ENCODE measurements at regions not wholly inside any gene's neighbourhood (a gene's known extent, or its start where the extent isn't known, plus 50 kb on each side); places are given as distances from the start of the nearest gene placed in this dataset.

DNA sequence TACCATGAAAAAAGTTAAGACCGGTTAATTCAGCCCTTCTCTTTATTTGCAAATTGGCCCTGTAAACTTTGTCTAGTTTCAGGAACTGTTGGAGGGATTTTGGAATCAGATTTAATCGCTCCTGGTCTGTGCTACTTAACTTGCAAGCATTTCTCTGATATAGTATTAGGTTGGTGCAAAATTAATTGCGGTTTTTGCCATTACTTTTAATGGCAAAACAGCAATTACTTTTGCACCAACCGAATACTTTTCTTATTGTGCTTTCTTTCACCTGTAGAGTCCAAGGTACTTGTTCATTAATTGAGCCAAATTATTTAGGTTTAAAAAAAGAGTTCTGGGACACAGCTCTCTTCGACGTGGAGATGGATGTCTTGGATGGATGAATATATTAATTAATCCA is 92.8 kb upstream of the HNRNPU start:
- Histone ChIP-seq H3K4me2 (ENCODE audit: low read length) (no peak overlapping the region), H2AFZ (no peak overlapping the region), H3K4me1 (no peaks in the 10 kb centered on the region), H3K27ac (no peak overlapping the region), H3K4me3 (ENCODE audit: low read depth, low read length) (no peak overlapping the region), H3K9me3 (ENCODE audit: control insufficient read depth, low read length) (no peaks in the 10 kb centered on the region), H3K36me3 (ENCODE audit: control insufficient read depth, insufficient read depth, low read length) (no peaks in the 10 kb centered on the region), H3K9ac (no peak overlapping the region), H3K27me3 (ENCODE audit: control insufficient read depth, insufficient read depth, low read length) (no peaks in the 10 kb centered on the region), H3K79me2 (no peaks in the 10 kb centered on the region)
- TF ChIP-seq, protein P1, sequence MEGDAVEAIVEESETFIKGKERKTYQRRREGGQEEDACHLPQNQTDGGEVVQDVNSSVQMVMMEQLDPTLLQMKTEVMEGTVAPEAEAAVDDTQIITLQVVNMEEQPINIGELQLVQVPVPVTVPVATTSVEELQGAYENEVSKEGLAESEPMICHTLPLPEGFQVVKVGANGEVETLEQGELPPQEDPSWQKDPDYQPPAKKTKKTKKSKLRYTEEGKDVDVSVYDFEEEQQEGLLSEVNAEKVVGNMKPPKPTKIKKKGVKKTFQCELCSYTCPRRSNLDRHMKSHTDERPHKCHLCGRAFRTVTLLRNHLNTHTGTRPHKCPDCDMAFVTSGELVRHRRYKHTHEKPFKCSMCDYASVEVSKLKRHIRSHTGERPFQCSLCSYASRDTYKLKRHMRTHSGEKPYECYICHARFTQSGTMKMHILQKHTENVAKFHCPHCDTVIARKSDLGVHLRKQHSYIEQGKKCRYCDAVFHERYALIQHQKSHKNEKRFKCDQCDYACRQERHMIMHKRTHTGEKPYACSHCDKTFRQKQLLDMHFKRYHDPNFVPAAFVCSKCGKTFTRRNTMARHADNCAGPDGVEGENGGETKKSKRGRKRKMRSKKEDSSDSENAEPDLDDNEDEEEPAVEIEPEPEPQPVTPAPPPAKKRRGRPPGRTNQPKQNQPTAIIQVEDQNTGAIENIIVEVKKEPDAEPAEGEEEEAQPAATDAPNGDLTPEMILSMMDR (IDR thresholded peaks at IDR 0.05): no peak

DNA sequence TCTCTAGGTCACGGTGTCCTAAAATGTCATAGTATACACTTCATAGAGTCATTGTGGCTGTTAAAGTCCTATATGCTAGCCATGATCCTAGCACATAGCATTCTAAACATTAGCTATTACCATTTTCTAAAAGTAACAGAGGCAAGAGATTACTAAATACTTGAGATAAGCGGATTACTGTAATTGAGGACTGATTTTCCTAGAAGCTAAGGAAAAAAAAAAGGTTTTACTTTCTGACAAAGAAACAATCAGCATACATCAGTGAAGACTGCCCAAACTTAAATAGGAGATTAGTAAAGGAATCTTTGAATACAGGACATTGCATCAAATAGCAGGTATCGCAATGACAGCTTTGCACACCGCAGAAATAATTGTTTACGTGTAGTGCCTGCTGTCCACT is 91.3 kb upstream of the HNRNPU start:
- H3K4me3 ChIP-seq (ENCODE audit: low read depth, low read length): no peak overlapping the region
- no peaks in the 10 kb centered on the region for H3K27me3 ChIP-seq (ENCODE audit: control insufficient read depth, insufficient read depth, low read length)
- no peak overlapping the region for H3K4me2 ChIP-seq (ENCODE audit: low read length)
- H3K36me3 ChIP-seq (ENCODE audit: control insufficient read depth, insufficient read depth, low read length): no peaks in the 10 kb centered on the region
- no peak overlapping the region for H3K27ac ChIP-seq
- no peak overlapping the region for H3K9ac ChIP-seq
- no peak overlapping the region for H2AFZ ChIP-seq
- no peaks in the 10 kb centered on the region for H3K9me3 ChIP-seq (ENCODE audit: control insufficient read depth, low read length)
- TF ChIP-seq, protein P1 (IDR thresholded peaks at IDR 0.05): no peak
- H3K4me1 ChIP-seq: no peaks in the 10 kb centered on the region
- H3K79me2 ChIP-seq: no peaks in the 10 kb centered on the region

DNA sequence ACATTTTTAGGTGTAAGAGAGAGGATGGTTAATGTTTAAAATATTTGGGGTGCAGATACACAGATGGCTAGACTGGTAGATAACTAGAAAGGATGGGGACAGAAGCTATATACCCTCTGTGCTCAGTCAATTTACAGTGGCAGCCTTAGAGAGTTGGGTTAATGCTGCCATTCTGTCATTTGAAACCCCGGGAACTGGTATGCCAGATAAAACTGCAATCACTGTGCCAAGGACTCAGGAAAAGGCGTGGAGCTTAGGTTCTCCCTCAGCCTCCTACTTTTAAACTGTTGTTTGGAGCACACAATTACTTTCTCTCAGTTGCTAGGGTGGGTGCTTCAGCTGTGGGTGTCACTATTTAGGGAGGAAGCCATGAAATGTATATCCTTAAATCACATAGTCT is 90.0 kb upstream of the HNRNPU start:
- Histone ChIP-seq H3K27me3 (ENCODE audit: control insufficient read depth, insufficient read depth, low read length) (no peaks in the 10 kb centered on the region), H3K4me3 (ENCODE audit: low read depth, low read length) (no peak overlapping the region), H2AFZ (no peak overlapping the region), H3K9me3 (ENCODE audit: control insufficient read depth, low read length) (no peaks in the 10 kb centered on the region), H3K79me2 (no peaks in the 10 kb centered on the region), H3K9ac (no peak overlapping the region), H3K4me1 (no peaks in the 10 kb centered on the region), H3K4me2 (ENCODE audit: low read length) (no peak overlapping the region), H3K36me3 (ENCODE audit: control insufficient read depth, insufficient read depth, low read length) (no peaks in the 10 kb centered on the region), H3K27ac (no peak overlapping the region)
- TF ChIP-seq, protein P1 (IDR thresholded peaks at IDR 0.05): no peak

DNA sequence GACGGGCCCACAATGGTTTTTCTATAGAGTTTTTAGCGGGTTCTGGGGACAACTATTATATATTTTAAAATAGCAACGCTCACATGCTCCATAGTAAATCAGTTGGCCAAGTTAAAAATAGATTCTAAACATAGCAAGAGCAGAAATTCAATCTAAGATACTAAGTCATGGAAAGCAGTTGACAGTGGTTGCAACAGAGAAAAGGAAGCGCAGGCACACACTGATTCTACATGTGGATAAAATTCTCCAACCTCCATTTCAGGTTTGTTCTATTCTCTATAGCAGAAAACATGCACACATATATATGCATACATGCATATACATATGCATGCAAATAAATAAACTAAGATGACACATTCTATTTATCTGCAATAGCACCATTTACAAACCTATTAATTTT is 89.6 kb upstream of the HNRNPU start:
- Histone ChIP-seq H3K4me3 (ENCODE audit: low read depth, low read length) (no peak overlapping the region), H3K4me2 (ENCODE audit: low read length) (no peak overlapping the region), H3K36me3 (ENCODE audit: control insufficient read depth, insufficient read depth, low read length) (no peaks in the 10 kb centered on the region), H3K79me2 (no peaks in the 10 kb centered on the region), H2AFZ (no peak overlapping the region), H3K9me3 (ENCODE audit: control insufficient read depth, low read length) (no peaks in the 10 kb centered on the region), H3K4me1 (no peaks in the 10 kb centered on the region), H3K27me3 (ENCODE audit: control insufficient read depth, insufficient read depth, low read length) (no peaks in the 10 kb centered on the region), H3K9ac (no peak overlapping the region), H3K27ac (no peak overlapping the region)
- TF ChIP-seq, protein P1 (IDR thresholded peaks at IDR 0.05): no peak

DNA sequence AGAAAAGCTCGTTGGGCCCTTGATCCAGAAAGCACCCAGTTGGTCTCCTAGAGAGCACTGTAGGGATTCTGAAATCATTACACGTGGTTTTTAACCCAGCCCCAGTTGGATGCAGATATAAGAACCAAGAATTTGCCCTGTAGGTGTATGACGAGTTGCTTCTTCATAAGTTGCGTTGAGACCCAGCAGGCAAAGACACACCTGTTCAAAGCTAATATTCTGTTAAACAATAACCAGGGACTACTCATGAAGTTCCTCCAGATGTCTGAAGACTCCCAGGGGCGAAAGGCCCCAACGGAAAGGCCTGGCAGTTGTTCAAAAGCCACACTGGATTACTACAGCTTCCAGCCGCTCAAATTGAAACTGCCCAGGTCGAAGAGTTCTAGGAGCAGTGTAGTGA is 88.6 kb upstream of the HNRNPU start:
- H3K4me3 ChIP-seq (ENCODE audit: low read depth, low read length): no peak overlapping the region
- no peak overlapping the region for H3K4me2 ChIP-seq (ENCODE audit: low read length)
- TF ChIP-seq, protein P1 (IDR thresholded peaks at IDR 0.05): no peak
- H3K9me3 ChIP-seq (ENCODE audit: control insufficient read depth, low read length): no peaks in the 10 kb centered on the region
- H3K27me3 ChIP-seq (ENCODE audit: control insufficient read depth, insufficient read depth, low read length): no peaks in the 10 kb centered on the region
- no peak overlapping the region for H3K27ac ChIP-seq
- no peaks in the 10 kb centered on the region for H3K79me2 ChIP-seq
- H3K9ac ChIP-seq: no peak overlapping the region
- no peaks in the 10 kb centered on the region for H3K36me3 ChIP-seq (ENCODE audit: control insufficient read depth, insufficient read depth, low read length)
- H3K4me1 ChIP-seq: no peaks in the 10 kb centered on the region
- no peak overlapping the region for H2AFZ ChIP-seq

Measured in parathyroid adenoma (tissue), 2 donors.